ENCODE measurements at regions not wholly inside any gene's neighbourhood (a gene's known extent, or its start where the extent isn't known, plus 50 kb on each side); places are given as distances from the start of the nearest gene placed in this dataset.
"Not testable (repeated sequence)": the region's sequence is repeated elsewhere in the genome, so short reads cannot be mapped to it uniquely, and the experiment has no call there.

- no peak for DNase-seq (ENCODE audit: low spot score)
- ChIA-PET POLR2A (ENCODE audit: low non-redundant PET) (no interaction called here), CTCF (interaction anchor here (0.7 kb wide), 1 partner anchor 496 kb away, joined by 3 read pairs; no protein-coding TSS in a partner anchor)
- H3K27ac ChIP-seq: no peak overlapping the region
- TF ChIP-seq CTCF (conservative IDR thresholded peaks at IDR 0.05; ENCODE audit: low read depth): no peak
Measured at GRCh38 chr3:87793337-87793877, 265.4 kb downstream of the CGGBP1 start.

- H3K27ac ChIP-seq: no peak within 1 kb of the TSS
- POLR2A ChIA-PET (ENCODE audit: low non-redundant PET): no interaction called here
- no peak for TF ChIP-seq CTCF (conservative IDR thresholded peaks at IDR 0.05; ENCODE audit: low read depth)
- CTCF ChIA-PET: interaction anchor here (0.7 kb wide), 2 partner anchors 162 to 495 kb away, joined by 3 read pairs; no protein-coding TSS in a partner anchor
- no peak for DNase-seq (ENCODE audit: low spot score)
Measured at GRCh38 chr3:87792534-87793336, 266.1 kb downstream of the CGGBP1 start, which contains the start of gene HTR1F. Gene HTR1F, plus strand, starts transcription at chr3:87792706.

GRCh38 chr3:87792198-87792533, 266.6 kb downstream of the CGGBP1 start:
- TF ChIP-seq CTCF (conservative IDR thresholded peaks at IDR 0.05; ENCODE audit: low read depth): no peak
- H3K27ac ChIP-seq: no peak overlapping the region
- DNase-seq (ENCODE audit: low spot score): no peak
- CTCF ChIA-PET: interaction anchor here (0.7 kb wide), 1 partner anchor 163 kb away, joined by 3 read pairs; no protein-coding TSS in a partner anchor
- POLR2A ChIA-PET (ENCODE audit: low non-redundant PET): no interaction called here

GRCh38 chr3:87791248-87792027, 267.4 kb downstream of the CGGBP1 start:
- no peak for DNase-seq (ENCODE audit: low spot score)
- ChIA-PET POLR2A (ENCODE audit: low non-redundant PET) (no interaction called here), CTCF (no interaction called here)
- no peak overlapping the region for H3K27ac ChIP-seq
- TF ChIP-seq CTCF (conservative IDR thresholded peaks at IDR 0.05; ENCODE audit: low read depth): no peak

- CTCF ChIA-PET; DNase-seq (ENCODE audit: low spot score); POLR2A ChIA-PET (ENCODE audit: low non-redundant PET); H3K27ac ChIP-seq: not testable (repeated sequence)
Measured at GRCh38 chr3:87789049-87789448, 269.8 kb downstream of the CGGBP1 start.

GRCh38 chr3:87788516-87788915, 270.3 kb downstream of the CGGBP1 start:
- TF ChIP-seq CTCF (conservative IDR thresholded peaks at IDR 0.05; ENCODE audit: low read depth): no peak
- no peak for DNase-seq (ENCODE audit: low spot score)
- ChIA-PET CTCF (no interaction called here), POLR2A (ENCODE audit: low non-redundant PET) (no interaction called here)
- H3K27ac ChIP-seq: no peak overlapping the region
